HG03520 (cell line): ENCODE measurements at regions not wholly inside any gene's neighbourhood (a gene's known extent, or its start where the extent isn't known, plus 50 kb on each side); places are given as distances from the start of the nearest gene placed in this dataset.
"Not testable (repeated sequence)": the region's sequence is repeated elsewhere in the genome, so short reads cannot be mapped to it uniquely, and the experiment has no call there.

Experiments
- ATAC-seq: cut with Tn5 transposase; IDR thresholded peaks from one replicate; pipeline ENCODE4 v1.9.1; 2021; ENCODE audit warnings: mild to moderate bottlenecking, moderate library complexity; ENCODE audit not compliant: unreplicated experiment

GRCh38 chr17:33959098-33959497 lies 296.0 kb upstream of the CCL2 start:
- not testable (repeated sequence) for ATAC-seq

GRCh38 chr17:33962857-33963655 lies 292.0 kb upstream of the CCL2 start:
- ATAC-seq: no peak

GRCh38 chr17:33964344-33964979 lies 290.6 kb upstream of the CCL2 start:
- peak; percentile 63 for ATAC-seq

- no peak for ATAC-seq
Measured at GRCh38 chr17:33966410-33967059, 288.6 kb upstream of the CCL2 start.

GRCh38 chr17:33967608-33968349 lies 287.3 kb upstream of the CCL2 start:
- no peak for ATAC-seq

- ATAC-seq: peak; percentile 44
Measured at GRCh38 chr17:33968350-33969044, 286.6 kb upstream of the CCL2 start.

GRCh38 chr17:33970279-33970678 lies 284.8 kb upstream of the CCL2 start:
- ATAC-seq: no peak

- ATAC-seq: no peak
Measured at GRCh38 chr17:33972763-33973162, 282.3 kb upstream of the CCL2 start.

GRCh38 chr17:33973491-33973890 lies 281.6 kb upstream of the CCL2 start:
- ATAC-seq: no peak

- no peak for ATAC-seq
Measured at GRCh38 chr17:33974276-33974675, 280.8 kb upstream of the CCL2 start.

GRCh38 chr17:33976831-33977230 lies 278.3 kb upstream of the CCL2 start:
- no peak for ATAC-seq

- ATAC-seq: no peak
Measured at GRCh38 chr17:33977729-33978514, 277.2 kb upstream of the CCL2 start.

- no peak for ATAC-seq
Measured at GRCh38 chr17:33978889-33979288, 276.2 kb upstream of the CCL2 start.

GRCh38 chr17:33980193-33980592 lies 274.9 kb upstream of the CCL2 start:
- no peak for ATAC-seq

- ATAC-seq: no peak
Measured at GRCh38 chr17:33981711-33982601, 273.1 kb upstream of the CCL2 start.

GRCh38 chr17:33982909-33983308 lies 272.2 kb upstream of the CCL2 start:
- ATAC-seq: no peak

- ATAC-seq: no peak
Measured at GRCh38 chr17:33983824-33984574, 271.1 kb upstream of the CCL2 start.

GRCh38 chr17:33986088-33986487 lies 269.0 kb upstream of the CCL2 start:
- no peak for ATAC-seq
